RWPE2 (cell line): ENCODE measurements at regions not wholly inside any gene's neighbourhood (a gene's known extent, or its start where the extent isn't known, plus 50 kb on each side); places are given as distances from the start of the nearest gene placed in this dataset.
"Not testable (repeated sequence)": the region's sequence is repeated elsewhere in the genome, so short reads cannot be mapped to it uniquely, and the experiment has no call there.

ENCODE experiments used
- ATAC-seq: fragments of 200-7000 bp; cut with Tn5 transposase; 3 replicates; pipeline ENCODE4 v1.9.1; 2021; ENCODE audit warnings: low read depth
- DNase-seq: peaks from one replicate; pipeline ENCODE4 v3.0.0-alpha.2; 2020; ENCODE audit warnings: low spot score
- H3K27ac ChIP-seq: fragments of 450-650 bp; 2 replicates; pipeline ENCODE4 v1.5.1; 2017; ENCODE audit warnings: mild to moderate bottlenecking; ENCODE audit not compliant: poor library complexity, severe bottlenecking
- H3K27me3 ChIP-seq: fragments of 250-450 bp; sonication (Bioruptor Pico); 2 replicates; pipeline ENCODE4 v1.5.1; 2021; ENCODE audit warnings: mild to moderate bottlenecking, moderate library complexity; ENCODE audit not compliant: insufficient read depth, poor library complexity, severe bottlenecking
- H3K36me3 ChIP-seq: fragments of 250-450 bp; sonication (Bioruptor Pico); 2 replicates; pipeline ENCODE4 v1.5.1; 2020; ENCODE audit warnings: low read depth, mild to moderate bottlenecking, moderate library complexity
- H3K4me1 ChIP-seq: fragments of 250-450 bp; sonication (Bioruptor Pico); 2 replicates; pipeline ENCODE4 v1.5.1; 2021; ENCODE audit warnings: mild to moderate bottlenecking, moderate library complexity; ENCODE audit not compliant: insufficient read depth, poor library complexity, severe bottlenecking
- H3K4me3 ChIP-seq: fragments of 250-450 bp; sonication (Bioruptor Pico); 2 replicates; pipeline ENCODE4 v1.5.1; 2021; ENCODE audit warnings: mild to moderate bottlenecking, moderate library complexity; ENCODE audit not compliant: severe bottlenecking
- H3K9me3 ChIP-seq: fragments of 250-450 bp; sonication (Bioruptor Pico); 2 replicates; pipeline ENCODE4 v1.5.1; 2021; ENCODE audit warnings: mild to moderate bottlenecking, moderate library complexity; ENCODE audit not compliant: severe bottlenecking
- TF ChIP-seq, protein P1 (sequence below): fragments of 450-650 bp; IDR thresholded peaks from one replicate; pipeline ENCODE4 v1.5.1; 2017; ENCODE audit warnings: mild to moderate bottlenecking, moderate library complexity; ENCODE audit not compliant: poor library complexity, severe bottlenecking

DNA sequence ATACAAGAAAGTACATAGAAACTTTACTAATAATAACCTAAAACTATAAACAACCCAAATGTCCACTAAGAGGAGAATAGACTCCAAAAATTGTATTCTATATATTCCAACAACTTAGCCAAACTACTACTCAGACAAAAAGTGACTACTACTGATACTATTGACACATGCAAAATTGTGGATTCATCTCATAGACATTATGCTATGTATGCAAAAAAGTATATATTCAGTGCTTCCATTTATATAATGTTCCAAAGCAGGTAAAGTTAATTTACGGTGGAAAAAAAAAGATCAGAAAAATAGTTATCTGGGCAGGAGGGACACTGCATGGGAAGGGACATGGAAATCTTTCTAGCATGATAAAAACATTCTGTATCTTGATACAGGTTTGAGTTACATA is 62.0 kb upstream of the SRD5A2 start:
- Histone ChIP-seq H3K4me1 (no peaks in the 10 kb centered on the region), H3K9me3 (no peaks in the 10 kb centered on the region), H3K27ac (no peak overlapping the region), H3K4me3 (no peak overlapping the region), H3K27me3 (peaks cover 58% of the 10 kb centered on the region), H3K36me3 (no peaks in the 10 kb centered on the region)
- no peak for ATAC-seq
- no peak for DNase-seq
- TF ChIP-seq, protein P1, sequence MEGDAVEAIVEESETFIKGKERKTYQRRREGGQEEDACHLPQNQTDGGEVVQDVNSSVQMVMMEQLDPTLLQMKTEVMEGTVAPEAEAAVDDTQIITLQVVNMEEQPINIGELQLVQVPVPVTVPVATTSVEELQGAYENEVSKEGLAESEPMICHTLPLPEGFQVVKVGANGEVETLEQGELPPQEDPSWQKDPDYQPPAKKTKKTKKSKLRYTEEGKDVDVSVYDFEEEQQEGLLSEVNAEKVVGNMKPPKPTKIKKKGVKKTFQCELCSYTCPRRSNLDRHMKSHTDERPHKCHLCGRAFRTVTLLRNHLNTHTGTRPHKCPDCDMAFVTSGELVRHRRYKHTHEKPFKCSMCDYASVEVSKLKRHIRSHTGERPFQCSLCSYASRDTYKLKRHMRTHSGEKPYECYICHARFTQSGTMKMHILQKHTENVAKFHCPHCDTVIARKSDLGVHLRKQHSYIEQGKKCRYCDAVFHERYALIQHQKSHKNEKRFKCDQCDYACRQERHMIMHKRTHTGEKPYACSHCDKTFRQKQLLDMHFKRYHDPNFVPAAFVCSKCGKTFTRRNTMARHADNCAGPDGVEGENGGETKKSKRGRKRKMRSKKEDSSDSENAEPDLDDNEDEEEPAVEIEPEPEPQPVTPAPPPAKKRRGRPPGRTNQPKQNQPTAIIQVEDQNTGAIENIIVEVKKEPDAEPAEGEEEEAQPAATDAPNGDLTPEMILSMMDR = no peak

- H3K27ac ChIP-seq, DNase-seq, H3K4me3 ChIP-seq, H3K4me1 ChIP-seq, H3K36me3 ChIP-seq, ATAC-seq, H3K9me3 ChIP-seq: not testable (repeated sequence)
- peaks cover 13% of the 10 kb centered on the region for H3K27me3 ChIP-seq
These were observed 51.5 kb upstream of the SRD5A2 start for GRCh38 chr2:31632201-31632600.
